BE2C (cell line): ENCODE measurements at regions not wholly inside any gene's neighbourhood (a gene's known extent, or its start where the extent isn't known, plus 50 kb on each side); places are given as distances from the start of the nearest gene placed in this dataset.
A peak's percentile ranks its signal among the peaks of the same experiment; 100 is the strongest.

Experiments
- DNase-seq: peaks from one replicate; pipeline ENCODE4 v3.0.0-alpha.2; 2020
- H3K27me3 ChIP-seq: fragments of 250-450 bp; sonication (Bioruptor Pico); 2 replicates; pipeline ENCODE4 v1.5.1; 2020; ENCODE audit warnings: mild to moderate bottlenecking
- H3K36me3 ChIP-seq: fragments of 250-450 bp; sonication (Bioruptor Pico); 2 replicates; pipeline ENCODE4 v1.5.1; 2020; ENCODE audit warnings: mild to moderate bottlenecking
- H3K4me1 ChIP-seq: fragments of 250-450 bp; sonication (Bioruptor Pico); 2 replicates; pipeline ENCODE4 v1.5.1; 2020
- H3K4me3 ChIP-seq: 2 replicates; pipeline ENCODE4 v1.5.1; 2011; ENCODE audit warnings: low read depth, low read length
- H3K9me3 ChIP-seq: fragments of 250-450 bp; sonication (Bioruptor Pico); 2 replicates; pipeline ENCODE4 v1.5.1; 2020
- TF ChIP-seq, protein P1 (sequence below): IDR thresholded peaks from 2 replicates; pipeline ENCODE4 v1.5.1; 2012; ENCODE audit warnings: mild to moderate bottlenecking, low read depth, low read length

DNA sequence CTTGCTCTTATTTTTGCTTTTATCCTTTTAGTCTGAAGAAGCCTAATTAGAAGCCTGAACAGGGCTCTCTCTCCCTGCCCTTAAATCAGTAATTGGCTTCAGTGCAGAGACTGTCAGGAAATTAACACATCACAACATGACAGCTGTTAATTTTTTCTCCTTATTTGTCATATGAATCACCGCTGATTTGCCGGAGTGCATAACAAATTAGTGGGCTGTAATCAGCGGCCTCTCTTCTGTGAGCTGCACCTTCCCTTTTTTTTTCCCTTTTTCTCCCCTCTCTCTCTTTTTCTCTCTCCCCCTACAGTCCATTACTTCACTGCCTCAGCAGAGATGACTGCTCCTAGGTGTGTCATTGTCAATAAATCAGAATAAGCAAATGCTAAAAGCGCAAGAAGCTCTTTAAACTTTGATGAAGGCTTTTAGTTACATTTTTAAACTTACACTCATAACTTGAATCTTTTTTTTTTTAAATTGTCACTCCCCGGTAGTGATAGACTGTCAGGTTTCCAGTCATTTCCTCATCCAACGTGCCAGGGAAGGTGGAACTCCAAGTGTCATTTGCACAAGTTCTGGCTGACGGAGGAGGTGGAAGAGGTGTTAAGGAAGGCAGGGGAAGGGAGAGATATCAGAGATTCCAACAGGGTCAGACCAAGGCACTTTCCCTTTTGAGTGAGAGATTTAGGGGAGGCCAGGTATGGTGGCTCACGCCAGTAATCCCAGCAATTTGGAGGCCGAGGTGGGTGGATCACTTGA is 197.1 kb upstream of the TSHZ3 start:
- Histone ChIP-seq H3K4me1 (no peaks in the 10 kb centered on the region), H3K9me3 (no peaks in the 10 kb centered on the region)
- TF ChIP-seq, protein P1, sequence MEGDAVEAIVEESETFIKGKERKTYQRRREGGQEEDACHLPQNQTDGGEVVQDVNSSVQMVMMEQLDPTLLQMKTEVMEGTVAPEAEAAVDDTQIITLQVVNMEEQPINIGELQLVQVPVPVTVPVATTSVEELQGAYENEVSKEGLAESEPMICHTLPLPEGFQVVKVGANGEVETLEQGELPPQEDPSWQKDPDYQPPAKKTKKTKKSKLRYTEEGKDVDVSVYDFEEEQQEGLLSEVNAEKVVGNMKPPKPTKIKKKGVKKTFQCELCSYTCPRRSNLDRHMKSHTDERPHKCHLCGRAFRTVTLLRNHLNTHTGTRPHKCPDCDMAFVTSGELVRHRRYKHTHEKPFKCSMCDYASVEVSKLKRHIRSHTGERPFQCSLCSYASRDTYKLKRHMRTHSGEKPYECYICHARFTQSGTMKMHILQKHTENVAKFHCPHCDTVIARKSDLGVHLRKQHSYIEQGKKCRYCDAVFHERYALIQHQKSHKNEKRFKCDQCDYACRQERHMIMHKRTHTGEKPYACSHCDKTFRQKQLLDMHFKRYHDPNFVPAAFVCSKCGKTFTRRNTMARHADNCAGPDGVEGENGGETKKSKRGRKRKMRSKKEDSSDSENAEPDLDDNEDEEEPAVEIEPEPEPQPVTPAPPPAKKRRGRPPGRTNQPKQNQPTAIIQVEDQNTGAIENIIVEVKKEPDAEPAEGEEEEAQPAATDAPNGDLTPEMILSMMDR, result no peak

DNA sequence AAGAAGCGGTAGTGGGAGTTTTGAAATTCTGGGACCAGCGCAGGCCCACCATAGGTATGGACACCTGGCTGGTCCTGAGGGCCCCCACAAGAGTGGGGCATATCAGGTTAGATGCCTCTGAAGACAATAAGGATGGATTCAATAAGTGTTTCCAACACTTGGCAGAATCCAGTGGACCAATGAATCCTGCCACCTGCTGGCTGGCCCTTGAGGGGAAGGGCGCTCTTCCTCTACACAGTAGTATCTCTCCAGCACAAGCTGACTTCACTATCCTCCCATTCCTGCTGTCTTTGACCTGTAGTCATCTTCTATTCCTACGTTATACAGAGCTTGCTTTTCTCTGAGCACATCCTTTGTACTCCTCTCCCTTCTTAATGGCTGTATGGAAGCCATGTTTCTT is 199.7 kb upstream of the TSHZ3 start:
- Histone ChIP-seq H3K9me3 (no peaks in the 10 kb centered on the region), H3K27me3 (no peaks in the 10 kb centered on the region), H3K36me3 (no peaks in the 10 kb centered on the region), H3K4me1 (no peaks in the 10 kb centered on the region), H3K4me3 (no peak overlapping the region)
- TF ChIP-seq, protein P1, result peak; percentile 43
- peak; percentile 19 for DNase-seq

More for the DNA sequence above, 197.1 kb upstream of the TSHZ3 start:
- no peak overlapping the region for H3K4me3 ChIP-seq
- H3K27me3 ChIP-seq, result no peaks in the 10 kb centered on the region
- no peaks in the 10 kb centered on the region for H3K36me3 ChIP-seq
- DNase-seq, result no peak

DNA sequence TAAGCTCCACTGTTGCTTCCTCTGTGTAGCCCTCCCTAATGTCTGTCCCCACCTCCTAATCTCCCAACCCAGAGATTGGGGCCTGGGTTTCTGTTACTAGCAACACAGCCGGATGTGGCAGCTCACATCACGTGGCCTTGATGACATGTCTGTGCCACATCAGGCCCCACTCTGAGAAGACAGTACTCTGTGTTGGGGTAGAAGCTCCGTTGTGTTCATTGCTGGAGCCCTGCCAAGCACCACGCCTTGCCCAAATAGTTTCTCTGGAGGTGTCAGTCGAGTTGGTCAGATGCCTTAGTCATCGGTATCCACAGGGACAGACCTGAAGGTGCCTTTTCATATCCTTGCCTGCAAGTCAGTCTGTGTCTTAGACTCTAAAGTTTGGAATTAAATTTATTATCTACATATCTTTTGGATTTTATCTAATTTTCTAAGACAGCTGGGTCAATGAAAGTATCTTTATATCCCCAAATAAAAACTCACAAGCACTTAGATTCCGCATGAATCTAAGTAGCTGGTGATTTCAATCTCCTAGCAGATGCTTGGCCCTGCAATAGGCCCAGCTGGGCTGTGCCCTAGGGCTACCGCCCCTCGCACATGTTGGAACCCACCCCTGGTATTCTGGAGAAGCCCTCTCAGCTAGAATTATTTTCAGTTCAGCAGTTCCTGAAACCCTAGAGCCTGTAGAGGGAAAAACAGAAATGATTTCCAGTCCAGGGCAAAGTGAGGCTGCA is 204.0 kb upstream of the TSHZ3 start:
- no peak for DNase-seq
- Histone ChIP-seq H3K4me3 (no peak overlapping the region), H3K36me3 (no peaks in the 10 kb centered on the region), H3K4me1 (no peaks in the 10 kb centered on the region), H3K27me3 (no peaks in the 10 kb centered on the region), H3K9me3 (no peaks in the 10 kb centered on the region)
- TF ChIP-seq, protein P1, result no peak

DNA sequence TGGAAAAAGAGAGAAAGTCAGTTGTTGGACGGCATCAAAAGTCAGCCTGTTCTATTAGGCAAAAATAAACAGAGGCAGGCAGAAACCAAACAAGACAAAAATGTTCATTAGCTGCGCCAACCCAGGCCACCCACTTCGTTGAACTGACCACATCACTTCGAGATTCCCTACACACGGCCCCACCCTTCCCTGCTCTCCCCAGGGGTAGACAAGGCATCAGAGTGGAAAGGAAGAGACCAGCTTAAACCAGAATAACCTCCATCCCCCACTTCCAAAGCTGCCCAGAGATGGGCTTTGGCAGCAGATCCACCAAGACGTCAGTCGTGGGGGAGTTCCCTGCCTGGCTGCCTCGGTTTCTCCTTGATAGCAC is 204.6 kb upstream of the TSHZ3 start:
- no peaks in the 10 kb centered on the region for H3K9me3 ChIP-seq
- TF ChIP-seq, protein P1, result no peak
- H3K27me3 ChIP-seq, result no peaks in the 10 kb centered on the region
- H3K36me3 ChIP-seq, result no peaks in the 10 kb centered on the region
- H3K4me1 ChIP-seq, result no peaks in the 10 kb centered on the region
- DNase-seq, result no peak
- H3K4me3 ChIP-seq, result no peak overlapping the region

DNA sequence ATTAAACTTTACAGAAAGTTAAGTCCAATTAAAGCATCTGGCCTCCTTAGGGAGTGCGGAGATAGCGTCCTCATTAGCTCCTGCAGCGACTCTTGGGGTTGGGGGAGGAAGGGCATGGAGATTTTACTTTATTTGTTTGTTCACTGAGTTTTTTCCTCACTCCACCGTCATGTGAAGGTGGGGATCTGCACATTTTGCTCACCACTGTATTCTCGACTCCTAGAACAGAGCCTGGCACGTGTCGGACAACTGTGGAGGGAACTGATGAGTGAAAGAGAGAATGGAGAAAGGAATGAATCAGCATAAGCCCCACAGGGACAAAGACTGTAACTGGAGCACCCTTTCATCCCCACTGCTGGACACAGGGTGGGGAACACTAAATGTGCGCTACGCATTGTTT is 205.1 kb upstream of the TSHZ3 start:
- H3K27me3 ChIP-seq, result no peaks in the 10 kb centered on the region
- H3K4me3 ChIP-seq, result no peak overlapping the region
- H3K36me3 ChIP-seq, result no peaks in the 10 kb centered on the region
- no peaks in the 10 kb centered on the region for H3K9me3 ChIP-seq
- no peaks in the 10 kb centered on the region for H3K4me1 ChIP-seq
- TF ChIP-seq, protein P1, result no peak
- DNase-seq, result no peak

DNA sequence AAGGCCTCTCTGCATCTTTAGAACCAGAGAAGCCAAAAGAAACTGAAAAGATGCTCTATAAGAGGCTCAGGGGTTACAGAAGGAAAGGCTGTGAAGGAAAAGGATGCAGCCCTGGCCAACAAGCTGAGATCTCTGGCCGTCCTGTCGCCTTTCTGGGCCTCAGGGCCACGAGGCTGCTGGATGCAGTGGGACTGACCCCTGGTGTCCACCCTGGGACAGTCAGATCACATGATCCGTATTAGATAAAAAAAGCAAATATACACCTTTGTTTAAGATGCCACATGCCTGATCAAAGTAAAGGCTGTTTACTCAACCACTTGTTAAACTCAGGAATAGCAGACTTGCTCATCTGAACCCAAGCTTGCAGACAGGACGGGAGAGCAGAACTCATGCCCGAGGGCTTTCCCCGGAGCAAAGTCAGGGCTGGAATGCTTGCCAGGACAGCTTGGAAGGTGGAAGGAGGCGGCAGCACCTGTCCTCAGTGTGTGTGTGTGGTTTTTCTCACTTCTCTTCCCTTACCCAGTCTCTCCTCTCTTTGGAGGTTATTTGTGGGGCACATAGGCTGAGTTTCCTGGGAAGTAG is 206.5 kb upstream of the TSHZ3 start:
- Histone ChIP-seq H3K36me3 (no peaks in the 10 kb centered on the region), H3K4me3 (no peak overlapping the region), H3K9me3 (no peaks in the 10 kb centered on the region), H3K27me3 (no peaks in the 10 kb centered on the region), H3K4me1 (no peaks in the 10 kb centered on the region)
- TF ChIP-seq, protein P1, result no peak
- DNase-seq, result no peak
